CD4-positive, alpha-beta T cell (primary cell): ENCODE measurements at regions not wholly inside any gene's neighbourhood (a gene's known extent, or its start where the extent isn't known, plus 50 kb on each side); places are given as distances from the start of the nearest gene placed in this dataset.

Experiments used
- ATAC-seq: fragments of 200-7000 bp; cut with Tn5 transposase; one replicate; pipeline ENCODE4 v1.10.0; 2022; ENCODE audit warnings: mild to moderate bottlenecking; ENCODE audit not compliant: poor library complexity
- CTCF ChIA-PET: fragments of 350-600 bp; sonication (Branson Sonifier 250); formaldehyde crosslinking; loops from one replicate; lab custom pipeline; 2021; ENCODE audit warnings: antibody characterized with exemption, inconsistent platforms; lab: Charles Lee
- POLR2A ChIA-PET: fragments of 350-600 bp; sonication (Branson Sonifier 250); formaldehyde crosslinking; loops from one replicate; lab custom pipeline; 2021; ENCODE audit warnings: antibody characterized with exemption, inconsistent platforms; lab: Charles Lee
- DNase-seq, 14 experiments: peaks; one replicate each; pipeline ENCODE4 v3.0.0-alpha.2; 2013 to 2020; ENCODE audit warnings: mixed read lengths in 2 of 14
- H3K27ac ChIP-seq, 2 donors: one replicate each; pipeline versions ENCODE4 v1.5.1 to v1.7.0; 2013; ENCODE audit warnings: low read length in 2 of 2, low read depth in 1 of 2, mild to moderate bottlenecking in 1 of 2
- H3K27me3 ChIP-seq, 2 experiments: 1 replicate in 1 of 2; 2 replicates in 1 of 2; pipeline versions ENCODE4 v1.6.1 to v1.7.0; 2013; ENCODE audit warnings: low read length in 2 of 2, control low read depth in 1 of 2, mild to moderate bottlenecking in 1 of 2, moderate library complexity in 1 of 2; ENCODE audit not compliant: insufficient read depth in 2 of 2, control insufficient read depth in 1 of 2
- H3K36me3 ChIP-seq: one replicate; pipeline ENCODE4 v1.6.1; 2013; ENCODE audit warnings: low read length, control low read depth; ENCODE audit not compliant: insufficient read depth
- H3K4me1 ChIP-seq: one replicate; pipeline ENCODE4 v1.6.1; 2013; ENCODE audit warnings: low read length, control low read depth; ENCODE audit not compliant: insufficient read depth
- H3K4me3 ChIP-seq: one replicate; pipeline ENCODE4 v1.5.1; 2013; ENCODE audit warnings: mild to moderate bottlenecking, low read length, moderate library complexity
- H3K9me3 ChIP-seq, 2 experiments: 1 replicate in 1 of 2; 2 replicates in 1 of 2; pipeline versions ENCODE4 v1.6.1 to v1.7.0; 2013; ENCODE audit warnings: low read length in 2 of 2, mild to moderate bottlenecking in 2 of 2, control low read depth in 1 of 2, moderate library complexity in 1 of 2; ENCODE audit not compliant: control insufficient read depth in 1 of 2, insufficient read depth in 1 of 2
- H3K27ac Mint-ChIP-seq: one replicate; pipeline ENCODE4 v1.8.0; 2020; ENCODE audit warnings: mixed read lengths
- H3K27me3 Mint-ChIP-seq: one replicate; pipeline ENCODE4 v1.8.0; 2021; ENCODE audit warnings: mixed read lengths
- H3K36me3 Mint-ChIP-seq: one replicate; pipeline ENCODE4 v1.8.0; 2021; ENCODE audit warnings: low read depth, mixed read lengths
- H3K4me1 Mint-ChIP-seq: one replicate; pipeline ENCODE4 v1.8.0; 2021; ENCODE audit warnings: low read depth, mixed read lengths
- H3K4me3 Mint-ChIP-seq: one replicate; pipeline ENCODE4 v1.8.0; 2020; ENCODE audit warnings: mild to moderate bottlenecking, mixed read lengths
- H3K9me3 Mint-ChIP-seq: one replicate; pipeline ENCODE4 v1.8.0; 2020; ENCODE audit warnings: mixed read lengths
- intact Hi-C, 2 experiments: fragments of 100-400 bp; cut with DNase I in 1 of 2; cut with micrococcal nuclease in 1 of 2; formaldehyde crosslinking; loops; one replicate each; pipeline versions ENCODE4 v1.15.1 to v1.9.0; 2023 to 2025; cut with DNase I, micrococcal nuclease
- TF ChIP-seq, protein P1 (sequence below): fragments of 200-600 bp; IDR thresholded peaks from one replicate; pipeline ENCODE4 v1.8.0; 2022; ENCODE audit warnings: antibody characterized with exemption, mild to moderate bottlenecking

DNA sequence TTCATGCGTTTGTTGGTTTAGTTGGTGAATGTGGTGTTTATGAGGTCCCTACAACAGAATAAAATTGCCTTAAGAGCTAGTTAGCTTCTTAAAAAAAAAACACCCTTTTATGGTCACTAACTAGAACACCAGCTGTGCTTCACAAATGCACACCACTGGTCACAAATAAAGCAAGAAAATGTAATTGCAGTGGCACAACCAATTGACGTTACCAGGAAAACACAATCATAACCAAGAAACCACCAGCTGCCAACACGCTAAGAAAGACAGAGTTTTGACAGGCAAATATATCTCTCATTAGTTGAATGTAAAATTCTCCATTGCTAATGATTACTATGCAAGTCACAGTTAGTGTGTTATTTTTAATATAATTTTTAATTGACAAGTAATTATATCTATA, 389.9 kb downstream of the ADAMTS20 start:
- POLR2A ChIA-PET, result no interaction called here
- Histone ChIP-seq H3K27ac (no peak overlapping the region), H3K9me3 (peaks cover 0 to 3% of the 10 kb centered on the region in 2 experiments), H3K4me1 (no peaks in the 10 kb centered on the region), H3K36me3 (no peaks in the 10 kb centered on the region), H3K4me3 (no peak overlapping the region), H3K27me3 (no peaks in the 10 kb centered on the region)
- DNase-seq (no peak), ATAC-seq (no peak)
- Mint-ChIP-seq H3K4me1 (no peaks in the 10 kb centered on the region), H3K27me3 (no peaks in the 10 kb centered on the region), H3K9me3 (no peaks in the 10 kb centered on the region), H3K4me3 (no peak overlapping the region), H3K27ac (no peak overlapping the region), H3K36me3 (no peaks in the 10 kb centered on the region)
- TF ChIP-seq, protein P1, sequence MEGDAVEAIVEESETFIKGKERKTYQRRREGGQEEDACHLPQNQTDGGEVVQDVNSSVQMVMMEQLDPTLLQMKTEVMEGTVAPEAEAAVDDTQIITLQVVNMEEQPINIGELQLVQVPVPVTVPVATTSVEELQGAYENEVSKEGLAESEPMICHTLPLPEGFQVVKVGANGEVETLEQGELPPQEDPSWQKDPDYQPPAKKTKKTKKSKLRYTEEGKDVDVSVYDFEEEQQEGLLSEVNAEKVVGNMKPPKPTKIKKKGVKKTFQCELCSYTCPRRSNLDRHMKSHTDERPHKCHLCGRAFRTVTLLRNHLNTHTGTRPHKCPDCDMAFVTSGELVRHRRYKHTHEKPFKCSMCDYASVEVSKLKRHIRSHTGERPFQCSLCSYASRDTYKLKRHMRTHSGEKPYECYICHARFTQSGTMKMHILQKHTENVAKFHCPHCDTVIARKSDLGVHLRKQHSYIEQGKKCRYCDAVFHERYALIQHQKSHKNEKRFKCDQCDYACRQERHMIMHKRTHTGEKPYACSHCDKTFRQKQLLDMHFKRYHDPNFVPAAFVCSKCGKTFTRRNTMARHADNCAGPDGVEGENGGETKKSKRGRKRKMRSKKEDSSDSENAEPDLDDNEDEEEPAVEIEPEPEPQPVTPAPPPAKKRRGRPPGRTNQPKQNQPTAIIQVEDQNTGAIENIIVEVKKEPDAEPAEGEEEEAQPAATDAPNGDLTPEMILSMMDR, result no peak
- intact Hi-C loops, result no loop called here
- CTCF ChIA-PET, result no interaction called here

DNA sequence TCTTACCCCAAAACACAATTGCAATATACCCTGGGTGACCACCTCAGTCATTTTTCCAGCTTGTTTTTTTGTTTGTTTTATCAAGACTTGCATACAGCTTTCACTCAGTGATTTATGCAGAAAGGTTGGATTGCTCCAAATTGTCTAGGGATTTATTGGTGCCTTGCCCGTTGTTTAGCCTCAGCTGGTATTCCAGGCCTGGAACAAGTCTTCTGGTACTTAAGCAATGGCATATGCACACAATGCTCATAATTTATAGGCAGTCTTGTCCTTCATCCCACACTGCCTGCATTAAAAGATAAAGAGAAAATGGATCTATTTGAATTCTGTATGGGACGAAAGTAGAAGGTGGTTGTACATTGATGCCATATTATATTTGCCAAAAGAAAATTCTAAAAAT, 392.5 kb downstream of the ADAMTS20 start:
- H3K27me3 ChIP-seq, result no peaks in the 10 kb centered on the region
- POLR2A ChIA-PET, result no interaction called here
- no peak overlapping the region for H3K4me3 ChIP-seq
- Mint-ChIP-seq H3K4me1 (no peaks in the 10 kb centered on the region), H3K36me3 (no peaks in the 10 kb centered on the region), H3K27ac (no peak overlapping the region), H3K4me3 (no peak overlapping the region), H3K9me3 (no peaks in the 10 kb centered on the region), H3K27me3 (no peaks in the 10 kb centered on the region)
- DNase-seq (no peak), ATAC-seq (no peak)
- intact Hi-C loops, result no loop called here
- H3K4me1 ChIP-seq, result no peaks in the 10 kb centered on the region
- H3K27ac ChIP-seq, result no peak overlapping the region
- peaks cover 0 to 3% of the 10 kb centered on the region in 2 experiments for H3K9me3 ChIP-seq
- TF ChIP-seq, protein P1, result no peak
- CTCF ChIA-PET, result no interaction called here
- no peaks in the 10 kb centered on the region for H3K36me3 ChIP-seq

DNA sequence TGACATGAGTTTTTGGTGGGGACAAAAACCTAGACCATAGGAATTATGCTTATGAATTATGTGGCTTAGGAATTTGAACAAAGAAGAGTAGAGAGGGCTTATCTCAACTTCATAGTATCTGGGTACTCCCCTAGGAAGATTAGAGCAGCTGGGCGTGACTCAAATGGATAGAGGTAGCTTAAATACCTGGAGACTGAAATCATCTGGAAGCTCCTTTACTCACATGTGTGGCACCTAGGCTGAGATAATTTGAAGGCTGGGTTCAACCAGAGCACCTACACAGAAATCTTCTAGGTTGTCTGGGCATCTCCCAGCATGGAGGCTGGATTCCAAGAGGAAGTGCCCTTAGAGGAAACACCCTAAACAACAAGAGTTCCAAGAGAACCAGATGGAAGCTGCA, 393.9 kb downstream of the ADAMTS20 start:
- Histone ChIP-seq H3K4me3 (no peak overlapping the region), H3K36me3 (no peaks in the 10 kb centered on the region), H3K9me3 (peaks cover 0 to 3% of the 10 kb centered on the region in 2 experiments), H3K4me1 (no peaks in the 10 kb centered on the region), H3K27ac (no peak overlapping the region), H3K27me3 (no peaks in the 10 kb centered on the region)
- Mint-ChIP-seq H3K4me3 (no peak overlapping the region), H3K4me1 (no peaks in the 10 kb centered on the region), H3K27ac (no peak overlapping the region), H3K9me3 (no peaks in the 10 kb centered on the region), H3K36me3 (no peaks in the 10 kb centered on the region), H3K27me3 (no peaks in the 10 kb centered on the region)
- ChIA-PET POLR2A (no interaction called here), CTCF (no interaction called here)
- intact Hi-C loops, result no loop called here
- DNase-seq, result no peak
- TF ChIP-seq, protein P1, result no peak
- no peak for ATAC-seq
